ENCODE measurements at regions not wholly inside any gene's neighbourhood (a gene's known extent, or its start where the extent isn't known, plus 50 kb on each side); places are given as distances from the start of the nearest gene placed in this dataset.
A peak's percentile ranks its signal among the peaks of the same experiment; 100 is the strongest.

GRCh38 chr5:101429241-101429640 is 526.2 kb upstream of the ST8SIA4 start:
- WGBS, 2 donors, result 47 to 61% methylated on average over 1 of the region's 1 CpG
- FAIRE-seq, result no peak

DNA sequence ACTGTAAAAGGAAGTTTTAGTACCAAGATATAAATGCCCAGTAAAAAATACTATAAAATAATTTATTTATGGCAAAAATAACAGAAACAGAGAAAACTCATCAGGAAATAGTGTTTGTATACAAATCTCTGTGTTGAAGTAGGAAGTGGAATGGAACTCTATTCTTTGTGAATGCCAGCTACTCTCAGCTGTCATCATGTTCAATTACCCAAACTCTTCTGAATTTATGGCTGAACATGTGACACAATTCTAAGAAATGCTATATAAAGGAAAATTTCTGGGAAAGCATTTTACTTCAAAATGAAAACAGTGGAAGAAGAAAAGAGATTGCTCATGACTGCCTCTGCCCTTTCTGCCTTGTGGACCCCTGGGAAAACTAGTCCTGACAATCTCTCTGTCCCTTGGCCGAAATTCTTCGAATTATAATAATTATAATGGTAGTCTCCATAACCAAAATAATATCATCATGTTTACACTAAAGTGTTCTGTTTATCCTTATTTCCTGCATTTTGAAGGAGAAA is 522.3 kb upstream of the ST8SIA4 start:
- TF ChIP-seq, protein P1, sequence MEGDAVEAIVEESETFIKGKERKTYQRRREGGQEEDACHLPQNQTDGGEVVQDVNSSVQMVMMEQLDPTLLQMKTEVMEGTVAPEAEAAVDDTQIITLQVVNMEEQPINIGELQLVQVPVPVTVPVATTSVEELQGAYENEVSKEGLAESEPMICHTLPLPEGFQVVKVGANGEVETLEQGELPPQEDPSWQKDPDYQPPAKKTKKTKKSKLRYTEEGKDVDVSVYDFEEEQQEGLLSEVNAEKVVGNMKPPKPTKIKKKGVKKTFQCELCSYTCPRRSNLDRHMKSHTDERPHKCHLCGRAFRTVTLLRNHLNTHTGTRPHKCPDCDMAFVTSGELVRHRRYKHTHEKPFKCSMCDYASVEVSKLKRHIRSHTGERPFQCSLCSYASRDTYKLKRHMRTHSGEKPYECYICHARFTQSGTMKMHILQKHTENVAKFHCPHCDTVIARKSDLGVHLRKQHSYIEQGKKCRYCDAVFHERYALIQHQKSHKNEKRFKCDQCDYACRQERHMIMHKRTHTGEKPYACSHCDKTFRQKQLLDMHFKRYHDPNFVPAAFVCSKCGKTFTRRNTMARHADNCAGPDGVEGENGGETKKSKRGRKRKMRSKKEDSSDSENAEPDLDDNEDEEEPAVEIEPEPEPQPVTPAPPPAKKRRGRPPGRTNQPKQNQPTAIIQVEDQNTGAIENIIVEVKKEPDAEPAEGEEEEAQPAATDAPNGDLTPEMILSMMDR (IDR thresholded peaks at IDR 0.05), result no peak
- Histone ChIP-seq H3K27me3 (no peaks in the 10 kb centered on the region), H3K4me1 (no peaks in the 10 kb centered on the region), H3K36me3 (no peaks in the 10 kb centered on the region), H3K4me3 (no peak overlapping the region), H3K27ac (no peak overlapping the region), H3K9me3 (no peaks in the 10 kb centered on the region)
- ATAC-seq (no peak), DNase-seq (no peak), FAIRE-seq (no peak)
- intact Hi-C loops (cut with DNase I), result no loop called here
- WGBS, 2 donors, result 59 to 72% methylated on average over 2 of the region's 2 CpGs

More at GRCh38 chr5:101429241-101429640, 526.2 kb upstream of the ST8SIA4 start:
- intact Hi-C loops (cut with DNase I), result no loop called here
- H3K27me3 ChIP-seq, result no peaks in the 10 kb centered on the region
- H3K27ac ChIP-seq, result no peak overlapping the region
- TF ChIP-seq, protein P1 (IDR thresholded peaks at IDR 0.05), result no peak
- DNase-seq (no peak), ATAC-seq (no peak)
- H3K4me1 ChIP-seq, result no peaks in the 10 kb centered on the region
- no peak overlapping the region for H3K4me3 ChIP-seq
- no peaks in the 10 kb centered on the region for H3K36me3 ChIP-seq
- no peaks in the 10 kb centered on the region for H3K9me3 ChIP-seq

DNA sequence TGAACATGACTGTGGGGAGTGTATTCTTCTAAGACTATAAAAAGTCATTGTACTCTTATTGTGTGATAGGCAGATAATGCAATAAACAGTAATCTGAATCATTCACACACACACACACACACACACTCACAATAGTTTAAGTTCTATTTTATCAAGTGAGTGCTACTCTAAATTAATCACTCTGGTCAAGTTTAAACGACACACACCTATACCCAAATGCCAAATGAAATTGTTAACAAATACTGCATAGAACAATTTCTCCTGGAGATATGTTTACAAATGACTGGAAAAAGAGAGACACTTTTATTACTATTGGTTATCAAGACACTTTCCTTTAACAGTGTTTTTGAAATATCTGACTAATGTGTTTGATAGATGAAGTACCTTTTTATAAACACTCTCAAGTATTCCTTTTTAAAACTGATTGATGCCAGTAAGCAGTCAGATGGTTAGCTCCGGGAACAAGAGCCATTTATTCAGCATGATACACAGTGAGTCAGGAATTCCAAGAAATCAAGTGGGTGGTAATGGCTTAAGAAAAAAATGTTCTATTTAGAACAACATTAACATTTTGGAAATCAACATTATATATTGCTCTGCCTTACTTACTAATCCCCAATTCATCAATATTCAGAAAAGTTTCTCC is 521.6 kb upstream of the ST8SIA4 start:
- 7 to 13% methylated on average over 2 of the region's 2 CpGs for WGBS, 2 donors
- no peak overlapping the region for H3K4me3 ChIP-seq
- no peaks in the 10 kb centered on the region for H3K36me3 ChIP-seq
- ATAC-seq (peak in 2 of 4 donors; percentile 63 to 70), FAIRE-seq (peak; percentile 34), DNase-seq (no peak)
- H3K4me1 ChIP-seq, result no peaks in the 10 kb centered on the region
- H3K27me3 ChIP-seq, result no peaks in the 10 kb centered on the region
- no peaks in the 10 kb centered on the region for H3K9me3 ChIP-seq
- TF ChIP-seq, protein P1 (IDR thresholded peaks at IDR 0.05), result no peak
- intact Hi-C loops (cut with DNase I), result no loop called here
- no peak overlapping the region for H3K27ac ChIP-seq

- Histone ChIP-seq H3K9me3 (no peaks in the 10 kb centered on the region), H3K4me1 (no peaks in the 10 kb centered on the region), H3K4me3 (no peak overlapping the region), H3K27me3 (no peaks in the 10 kb centered on the region), H3K36me3 (no peaks in the 10 kb centered on the region), H3K27ac (no peak overlapping the region)
- intact Hi-C loops (cut with DNase I), result no loop called here
- ATAC-seq (no peak), DNase-seq (no peak), FAIRE-seq (no peak)
- TF ChIP-seq, protein P1 (IDR thresholded peaks at IDR 0.05), result no peak
- WGBS, 2 donors, result 8 to 15% methylated on average over 1 of the region's 1 CpG
These were observed 515.6 kb upstream of the ST8SIA4 start for GRCh38 chr5:101418713-101419118.

DNA sequence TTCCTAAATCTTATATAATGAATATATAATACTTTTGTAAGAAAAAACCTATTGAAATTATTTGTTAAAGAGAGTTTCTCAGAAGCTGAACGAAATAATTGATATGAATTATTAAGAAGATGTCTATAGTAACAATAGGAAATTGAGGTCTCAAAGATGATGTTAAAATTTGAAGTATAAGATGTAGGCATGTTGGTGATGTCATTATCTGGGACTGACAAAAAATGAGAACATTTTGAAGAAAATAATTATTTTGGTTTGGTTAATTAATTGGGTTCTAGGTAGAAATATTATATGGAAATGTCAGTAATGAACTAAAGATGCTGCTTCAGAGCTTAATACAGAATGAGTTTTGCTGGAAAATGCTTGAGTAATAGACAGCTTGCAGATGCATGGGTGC is 501.4 kb upstream of the ST8SIA4 start:
- Histone ChIP-seq H3K4me3 (no peak overlapping the region), H3K9me3 (no peaks in the 10 kb centered on the region), H3K4me1 (no peaks in the 10 kb centered on the region), H3K27me3 (no peaks in the 10 kb centered on the region), H3K27ac (no peak overlapping the region), H3K36me3 (no peaks in the 10 kb centered on the region)
- intact Hi-C loops (cut with DNase I), result no loop called here
- TF ChIP-seq, protein P1 (IDR thresholded peaks at IDR 0.05), result no peak
- DNase-seq (no peak), ATAC-seq (no peak), FAIRE-seq (no peak)
- WGBS, 2 donors, result 38 to 49% methylated on average over 1 of the region's 1 CpG
